ENCODE measurements at regions not wholly inside any gene's neighbourhood (a gene's known extent, or its start where the extent isn't known, plus 50 kb on each side); places are given as distances from the start of the nearest gene placed in this dataset.

DNA sequence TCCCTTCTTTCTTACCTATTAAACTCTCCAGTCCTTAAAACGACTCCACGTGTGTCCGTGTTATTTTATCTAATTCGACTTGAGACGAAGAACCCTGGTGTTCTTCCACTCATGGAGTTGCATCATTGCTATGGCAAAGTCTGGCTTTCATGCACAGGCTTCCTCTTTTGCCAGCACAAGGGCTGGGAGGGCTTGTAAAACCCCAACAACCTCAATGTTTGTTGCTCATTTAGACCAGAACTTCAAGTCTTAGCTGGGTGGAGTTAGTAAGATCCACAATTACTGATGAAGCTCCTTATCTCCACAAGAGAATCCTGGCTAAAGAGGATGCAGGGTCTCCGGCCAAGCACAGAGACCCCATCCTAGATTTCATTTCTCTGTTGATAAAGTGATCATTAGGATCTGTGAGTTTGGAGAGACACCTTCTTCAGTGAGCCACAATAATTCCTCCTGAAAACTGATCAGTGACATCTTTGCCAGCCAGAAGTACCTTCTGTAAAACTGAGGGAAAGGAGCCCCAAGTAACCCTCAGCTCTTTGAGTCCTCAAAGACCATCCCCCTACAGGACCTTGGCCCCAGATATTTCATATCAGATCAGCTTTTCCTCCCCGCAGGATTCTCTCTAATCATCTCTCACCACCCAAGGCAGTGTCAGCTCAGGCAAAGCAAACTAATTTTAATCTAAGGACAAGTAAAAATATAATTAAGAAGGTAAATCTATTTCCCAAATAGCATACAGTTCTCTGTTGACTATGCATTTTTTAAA, 514.6 kb downstream of the FUT8 start:
- DNase-seq (ENCODE audit: low read depth in 2 of 3, low spot score in 2 of 3) = peak in 1 of 3 donors; percentile 62

DNA sequence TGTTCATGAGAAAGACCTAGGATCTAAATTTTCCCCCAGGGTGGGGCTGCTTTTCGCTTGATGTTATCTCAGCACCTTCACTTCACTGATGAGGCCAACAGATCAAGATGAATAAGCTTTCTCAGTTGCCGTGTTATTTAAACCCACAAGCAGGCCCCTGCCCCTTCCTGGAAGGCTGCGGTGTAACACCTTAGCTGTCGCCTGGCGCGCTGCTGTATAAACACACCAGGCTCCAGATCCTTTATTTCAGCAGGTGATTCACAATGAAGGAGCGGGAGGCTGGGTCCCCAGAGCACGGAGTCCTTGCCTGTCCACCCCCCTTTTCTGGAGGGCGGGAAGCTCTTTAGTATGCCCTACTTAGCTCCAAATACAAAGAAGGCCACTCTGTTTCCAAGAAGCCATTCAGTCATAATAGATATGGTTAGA, 515.4 kb downstream of the FUT8 start:
- peak in 2 of 3 donors; percentile 32 to 49 for DNase-seq (ENCODE audit: low read depth in 2 of 3, low spot score in 2 of 3)

DNA sequence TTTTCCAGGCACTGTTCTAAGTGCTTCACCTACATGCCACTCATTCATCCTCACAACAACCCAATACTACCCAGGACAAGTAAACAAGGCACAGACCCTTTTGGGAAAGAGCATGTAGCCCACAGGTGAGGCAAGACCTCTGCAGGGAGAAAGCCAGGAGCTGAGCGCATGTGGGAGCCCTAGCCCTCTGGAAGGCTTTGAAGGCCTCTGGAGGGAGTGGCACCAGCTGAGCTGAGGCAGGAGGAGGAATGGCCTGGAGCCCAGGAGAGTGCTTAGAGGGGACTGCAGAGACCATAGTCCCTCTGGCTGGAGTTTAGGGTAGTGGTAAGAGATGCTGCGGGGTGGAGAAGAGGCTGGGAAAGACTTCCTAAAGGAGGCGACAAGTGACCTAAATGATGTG, 516.5 kb downstream of the FUT8 start:
- no peak for DNase-seq (ENCODE audit: low read depth in 2 of 3, low spot score in 2 of 3)

DNA sequence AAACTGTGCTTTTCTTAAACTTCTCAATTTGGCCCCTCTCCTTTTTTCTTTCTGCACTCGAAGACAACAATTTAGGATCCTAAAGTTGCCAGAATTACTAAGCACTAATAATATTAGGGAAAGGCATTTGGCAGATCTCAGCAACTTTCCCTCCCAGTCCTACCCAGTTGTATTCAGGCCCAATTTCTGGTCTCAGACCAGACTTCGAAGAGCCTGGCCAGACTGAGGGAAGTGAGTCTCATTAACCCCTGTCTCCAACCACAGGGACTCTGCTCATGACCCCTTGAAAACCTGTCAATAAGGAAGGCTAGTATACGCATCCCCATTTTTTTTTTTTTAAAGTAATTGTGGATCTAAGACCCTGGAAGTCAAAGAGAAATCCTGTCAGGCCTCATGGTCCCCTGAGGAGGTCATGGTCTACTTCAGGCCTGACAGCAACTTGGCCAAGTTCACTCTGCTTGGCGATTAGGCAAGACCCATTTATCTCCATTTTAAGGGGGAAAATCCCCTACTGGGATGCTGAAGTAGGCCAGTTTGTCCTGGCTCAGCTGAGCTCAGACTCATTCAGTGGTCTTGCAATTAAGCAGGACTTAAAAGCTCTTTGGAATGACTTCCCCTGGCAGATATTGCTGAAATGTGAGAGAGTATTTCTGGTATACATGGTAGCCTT, 521.0 kb downstream of the FUT8 start:
- DNase-seq (ENCODE audit: low read depth in 2 of 3, low spot score in 2 of 3) = no peak

GRCh38 chr14:65934070-65934435, 521.5 kb downstream of the FUT8 start:
- no peak for DNase-seq (ENCODE audit: low read depth in 2 of 3, low spot score in 2 of 3)

DNA sequence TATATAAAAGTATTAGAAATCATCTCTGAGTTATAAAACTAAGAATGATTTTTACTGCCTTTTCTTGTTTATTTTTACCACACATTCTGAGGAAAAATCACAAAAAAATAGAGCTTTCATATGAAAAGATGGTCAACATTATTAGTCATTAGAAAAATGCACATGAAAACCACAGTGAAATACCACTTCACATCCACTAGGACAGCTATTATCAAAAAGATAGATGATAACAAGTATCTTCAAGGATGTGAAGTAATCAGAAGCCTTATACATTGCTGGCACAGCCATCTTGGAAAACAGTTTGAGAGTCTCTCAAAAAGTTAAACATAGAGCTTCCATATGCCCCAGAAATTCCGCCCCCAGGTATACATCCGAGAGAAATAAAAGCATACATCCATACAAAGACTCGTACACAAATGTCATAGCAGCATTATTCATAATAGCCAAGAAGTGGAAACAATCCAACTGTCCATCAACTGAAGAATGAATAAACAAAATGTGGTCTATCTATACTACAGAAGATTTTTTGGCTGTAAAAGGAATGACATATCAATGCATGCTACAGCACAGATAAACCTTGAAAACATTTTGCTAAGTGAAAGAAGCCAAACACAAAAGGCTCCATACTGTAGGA, 523.9 kb downstream of the FUT8 start:
- no peak for DNase-seq (ENCODE audit: low read depth in 2 of 3, low spot score in 2 of 3)

DNA sequence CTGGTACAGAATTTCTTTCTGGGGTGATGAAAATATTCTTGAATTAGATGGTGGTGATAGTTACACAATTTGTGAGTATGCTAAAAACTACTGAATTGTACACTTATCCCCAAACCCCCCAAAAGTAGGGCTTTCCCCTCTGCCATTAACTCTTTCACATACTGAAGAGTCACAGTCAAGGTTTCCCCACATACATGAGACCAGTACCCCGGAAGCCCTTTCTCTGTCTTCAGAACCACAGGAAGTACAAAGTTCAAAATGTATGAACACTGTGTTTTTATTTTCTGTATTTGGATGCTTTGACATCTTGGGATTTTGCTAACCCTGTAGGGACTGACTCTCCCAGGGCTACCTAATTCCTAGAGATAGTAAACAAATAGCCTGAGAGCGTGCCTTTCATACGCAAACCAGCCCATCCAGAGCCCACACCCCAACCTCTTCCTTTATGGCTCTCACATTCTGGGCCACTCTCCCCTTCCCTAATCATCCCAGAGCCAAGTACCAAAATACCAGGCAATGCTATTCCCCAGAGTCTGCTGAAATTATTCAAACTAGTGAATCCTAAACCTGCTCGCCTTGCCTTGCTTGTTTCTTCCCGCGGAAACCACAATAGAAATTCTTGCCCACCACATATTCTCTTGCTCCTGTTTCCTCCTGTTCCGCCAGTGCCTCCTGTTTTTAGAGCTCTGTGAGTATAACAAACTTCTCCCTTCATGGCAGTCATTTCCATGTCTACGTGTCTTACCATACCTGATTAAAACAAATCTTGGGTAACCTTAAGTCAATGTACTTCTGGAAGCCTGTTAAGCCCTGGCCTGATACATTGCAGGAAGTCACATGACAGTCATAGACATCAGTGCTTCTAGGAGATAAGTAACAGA, 524.8 kb downstream of the FUT8 start:
- DNase-seq (ENCODE audit: low read depth in 2 of 3, low spot score in 2 of 3) = peak in 1 of 3 donors; percentile 47

DNA sequence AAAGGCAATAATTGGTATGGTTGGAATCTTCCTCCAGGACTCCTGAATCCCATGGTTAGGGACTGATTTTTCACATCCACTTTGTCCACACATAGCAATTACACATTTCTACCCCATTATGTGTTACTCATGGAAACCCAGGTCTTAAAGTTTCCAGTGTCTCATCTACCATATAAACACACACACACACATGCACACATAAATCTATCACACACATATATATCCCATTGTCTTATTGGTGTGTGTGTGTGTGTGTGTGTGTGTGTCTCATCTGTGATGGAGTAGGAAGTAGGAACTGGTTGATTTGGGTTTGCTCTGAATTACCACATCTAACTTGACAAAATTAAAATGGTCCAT, 525.4 kb downstream of the FUT8 start:
- DNase-seq (ENCODE audit: low read depth in 2 of 3, low spot score in 2 of 3) = no peak

DNA sequence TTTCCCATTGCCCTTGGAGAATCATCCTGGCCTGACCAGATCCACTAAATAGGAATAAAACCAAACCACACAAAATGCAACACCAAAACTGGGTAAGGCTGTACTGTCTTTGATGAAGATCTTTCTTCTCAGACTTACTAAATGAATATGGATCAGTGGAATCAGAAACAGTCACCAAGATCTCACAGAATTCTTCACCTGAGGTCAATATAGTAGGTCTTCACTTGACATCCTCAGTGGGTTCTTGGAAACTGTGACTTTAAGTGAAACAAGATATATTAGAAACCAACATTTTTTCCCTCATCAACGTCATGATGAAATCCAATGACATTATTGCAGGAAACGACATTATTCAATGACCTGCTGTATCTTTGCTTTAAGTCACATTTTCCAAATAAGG, 526.2 kb downstream of the FUT8 start:
- no peak for DNase-seq (ENCODE audit: low read depth in 2 of 3, low spot score in 2 of 3)

DNA sequence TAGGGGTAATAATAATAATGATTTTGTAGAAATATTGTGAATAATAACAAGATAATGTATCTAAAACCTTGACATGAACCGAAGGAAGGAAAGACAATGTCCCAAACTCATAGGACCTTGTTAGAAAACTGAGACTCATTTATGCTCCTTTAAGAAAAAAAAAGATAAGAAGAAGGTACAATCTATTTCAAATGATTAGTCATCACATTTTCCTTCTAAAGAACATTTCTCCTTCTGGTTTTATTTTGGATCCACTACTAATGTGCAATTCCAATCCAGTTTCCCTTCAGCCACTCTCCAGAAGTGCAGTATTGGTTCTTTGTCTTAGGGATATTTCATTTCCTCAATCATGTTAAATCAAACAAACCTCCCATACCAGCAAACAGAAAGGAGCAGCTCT, 526.7 kb downstream of the FUT8 start:
- no peak for DNase-seq (ENCODE audit: low read depth in 2 of 3, low spot score in 2 of 3)

DNA sequence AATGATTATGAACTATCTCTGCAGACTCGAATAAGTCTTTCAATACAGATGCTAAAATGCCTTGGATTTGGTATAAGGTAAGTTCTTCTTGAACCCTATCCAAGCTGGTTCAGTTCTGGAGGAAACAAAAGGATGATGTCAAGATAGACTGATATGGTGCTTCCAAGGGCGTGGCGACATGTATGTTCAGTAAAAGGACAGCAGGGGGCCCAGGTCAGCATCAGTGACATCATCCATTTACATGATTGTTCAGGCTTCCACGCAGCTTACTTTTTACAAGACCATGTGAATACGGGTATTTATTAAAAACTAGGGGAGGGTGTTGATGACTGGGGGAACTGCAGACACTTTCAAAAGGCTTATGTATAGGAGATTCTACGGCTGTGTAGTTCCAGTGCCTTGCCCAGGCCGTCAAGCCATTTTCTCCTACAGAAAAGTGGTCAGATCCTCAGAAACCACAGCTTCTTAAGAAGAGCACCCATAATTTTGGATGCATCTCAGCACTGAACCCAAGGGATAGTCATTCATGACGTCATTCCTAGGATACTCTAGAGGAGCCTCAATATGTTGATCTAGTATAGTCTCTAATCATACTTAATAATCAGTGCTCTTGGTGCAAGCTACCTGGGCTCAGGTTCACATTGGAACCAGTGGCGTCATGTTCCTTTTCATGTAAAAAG, 527.7 kb downstream of the FUT8 start:
- peak in 1 of 3 donors; percentile 51 for DNase-seq (ENCODE audit: low read depth in 2 of 3, low spot score in 2 of 3)

DNA sequence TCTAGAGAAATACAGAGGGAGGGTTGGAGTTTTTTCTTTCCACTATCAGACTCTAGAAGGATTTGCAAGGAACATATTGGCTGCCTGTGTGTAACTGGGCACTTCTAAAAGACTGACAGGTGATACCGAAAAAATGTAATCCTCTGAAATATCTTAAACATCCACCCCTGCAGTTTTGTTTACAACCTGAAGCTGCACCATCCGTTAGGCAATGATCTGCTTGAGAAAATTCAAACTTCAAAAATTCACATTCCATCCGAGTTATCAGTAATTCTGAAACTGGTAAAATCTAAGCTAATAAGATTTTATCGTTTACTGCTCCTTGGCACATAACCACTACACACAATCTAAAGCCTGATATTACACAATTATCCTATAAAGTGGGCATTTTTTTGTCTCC, 528.6 kb downstream of the FUT8 start:
- no peak for DNase-seq (ENCODE audit: low read depth in 2 of 3, low spot score in 2 of 3)

- DNase-seq (ENCODE audit: low read depth in 2 of 3, low spot score in 2 of 3) = no peak
Measured at GRCh38 chr14:65943150-65943549, 530.6 kb downstream of the FUT8 start.

DNA sequence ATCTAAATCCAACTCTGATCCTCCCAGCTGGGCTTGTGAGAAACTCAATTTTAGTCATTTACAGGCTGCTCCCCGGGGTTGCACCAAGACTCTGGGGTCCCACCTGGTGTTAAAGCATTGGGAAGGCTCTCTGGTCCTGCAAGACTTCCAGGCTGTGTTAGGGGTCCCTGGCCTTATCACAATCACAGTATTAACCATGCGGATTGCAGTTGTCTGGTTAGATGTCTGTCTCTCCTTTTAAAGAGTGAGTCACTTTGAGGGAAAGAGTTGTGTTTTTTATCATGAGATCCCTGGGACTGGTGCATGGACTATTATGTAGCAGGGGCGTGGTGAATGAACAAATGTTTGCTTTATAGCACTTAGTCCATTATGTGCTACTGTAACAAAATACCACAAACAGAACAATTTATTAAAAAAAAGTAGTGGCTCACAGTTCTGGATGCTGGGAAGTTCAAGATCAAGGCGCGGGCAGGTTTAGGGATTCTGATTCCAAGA, 531.4 kb downstream of the FUT8 start:
- DNase-seq (ENCODE audit: low read depth in 2 of 3, low spot score in 2 of 3) = no peak

DNA sequence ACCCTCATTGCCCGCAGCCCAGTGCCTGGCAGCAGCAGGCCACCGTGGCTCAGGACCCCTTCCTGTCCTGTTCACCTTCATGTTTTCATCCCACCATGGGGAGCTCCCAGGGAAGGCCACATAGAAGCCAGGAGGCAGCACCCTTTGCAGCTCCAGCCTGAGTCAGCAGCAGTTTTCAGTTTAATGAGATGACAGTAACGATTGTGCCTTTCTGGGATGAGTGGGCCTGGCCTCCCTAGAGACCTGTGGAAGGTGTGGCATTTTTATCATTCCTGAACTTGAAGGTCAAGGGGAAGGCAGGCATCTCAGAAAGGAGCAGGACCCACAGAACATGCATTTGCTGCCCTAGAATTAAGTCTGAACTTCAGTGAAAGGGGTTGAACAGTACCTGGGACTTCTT, 532.8 kb downstream of the FUT8 start:
- DNase-seq (ENCODE audit: low read depth in 2 of 3, low spot score in 2 of 3) = no peak

DNA sequence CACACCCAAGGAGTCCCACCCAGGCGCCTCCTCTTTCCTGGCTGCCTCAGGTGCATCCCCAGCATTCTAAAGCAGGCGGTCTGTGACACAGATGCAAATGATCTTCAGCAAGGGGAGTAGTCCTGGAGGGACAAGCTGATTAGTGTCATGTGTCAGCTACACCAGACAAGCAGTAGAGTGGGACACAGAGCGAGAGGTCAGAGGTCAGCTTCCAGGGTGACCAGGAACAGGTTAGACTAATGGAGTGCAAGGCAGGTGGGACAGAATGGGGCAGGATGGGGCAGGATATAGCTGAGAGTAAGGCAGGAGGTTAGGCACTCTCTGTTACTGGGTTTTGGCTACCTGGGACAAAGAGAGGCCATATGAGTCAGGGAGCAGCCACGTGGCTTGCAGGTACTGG, 534.0 kb downstream of the FUT8 start:
- DNase-seq (ENCODE audit: low read depth in 2 of 3, low spot score in 2 of 3) = no peak

- no peak for DNase-seq (ENCODE audit: low read depth in 2 of 3, low spot score in 2 of 3)
Measured at GRCh38 chr14:65948302-65948701, 535.8 kb downstream of the FUT8 start.

GRCh38 chr14:65949711-65950516, 536.3 kb upstream of the CCDC196 start:
- peak in 1 of 3 donors; percentile 65 for DNase-seq (ENCODE audit: low read depth in 2 of 3, low spot score in 2 of 3)

- no peak for DNase-seq (ENCODE audit: low read depth in 2 of 3, low spot score in 2 of 3)
Measured at GRCh38 chr14:65954942-65955341, 531.2 kb upstream of the CCDC196 start.

Measured in hematopoietic multipotent progenitor cell (in vitro differentiated cells).